GM06990 (cell line): ENCODE measurements at regions not wholly inside any gene's neighbourhood (a gene's known extent, or its start where the extent isn't known, plus 50 kb on each side); places are given as distances from the start of the nearest gene placed in this dataset.

Source experiments
- DNase-seq: peaks from one replicate; pipeline ENCODE4 v3.0.0-alpha.2; 2011; ENCODE audit not compliant: insufficient read length; ENCODE audit errors: extremely low read depth
- H3K27me3 ChIP-seq: replicated peaks from 2 replicates; pipeline ENCODE4 v1.6.0; 2011; ENCODE audit warnings: low read length; ENCODE audit not compliant: control insufficient read depth, insufficient read depth
- H3K36me3 ChIP-seq: 2 replicates; pipeline ENCODE4 v1.5.1; 2011; ENCODE audit warnings: low read length; ENCODE audit not compliant: control insufficient read depth, insufficient read depth
- H3K4me3 ChIP-seq: replicated peaks from 2 replicates; pipeline ENCODE4 v1.5.1; 2011; ENCODE audit warnings: low read depth, mild to moderate bottlenecking, control low read depth, low read length
- CTCF ChIP-seq: IDR thresholded peaks from 2 replicates; pipeline ENCODE4 v1.5.1; 2011; ENCODE audit warnings: low read length, control low read depth, mild to moderate bottlenecking, inconsistent platforms; ENCODE audit not compliant: insufficient read depth, poor library complexity, severe bottlenecking

DNA sequence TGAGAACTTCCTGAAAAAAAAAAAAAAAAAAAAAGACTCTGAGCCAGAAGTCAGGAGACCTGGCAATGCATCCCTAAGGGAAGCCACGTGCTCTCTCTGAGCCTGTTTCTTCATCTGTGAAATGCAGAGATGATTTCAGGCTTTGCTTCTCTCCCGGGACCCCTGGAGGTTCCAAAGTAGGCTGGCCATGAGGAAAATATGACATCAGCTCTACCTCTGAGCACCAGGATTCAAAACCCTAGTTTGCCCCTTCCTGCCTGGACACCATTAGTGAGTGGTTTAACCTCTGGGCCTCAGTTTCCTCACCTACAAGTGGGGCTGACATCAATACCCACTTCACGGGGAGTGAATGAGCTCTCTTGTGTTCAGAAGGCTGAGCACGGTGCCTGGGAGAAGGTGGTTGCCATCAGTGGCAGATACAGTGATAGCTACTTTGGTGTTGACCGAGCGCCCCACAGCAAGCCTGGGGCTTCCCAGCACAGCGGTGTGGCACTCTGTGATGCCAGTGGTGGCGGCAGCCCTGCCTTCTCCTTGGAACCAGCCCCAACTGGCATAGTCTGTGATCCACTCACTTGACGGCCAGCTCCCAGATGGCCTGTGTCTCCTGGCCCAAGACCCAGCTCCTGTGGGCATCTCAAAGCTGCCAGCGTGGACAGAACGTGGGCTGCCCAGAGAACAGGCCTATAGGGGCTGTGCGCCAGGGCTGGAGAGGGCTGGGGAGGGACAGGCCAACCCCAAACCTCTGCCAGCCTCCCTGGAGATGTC lies 153.1 kb upstream of the UNC5B start:
- H3K27me3 ChIP-seq, result no peaks in the 10 kb centered on the region; the same call in 1 of the 2 replicates
- no peak overlapping the region for H3K4me3 ChIP-seq
- no peaks in the 10 kb centered on the region for H3K36me3 ChIP-seq
- no peak for TF ChIP-seq CTCF
- DNase-seq, result no peak

DNA sequence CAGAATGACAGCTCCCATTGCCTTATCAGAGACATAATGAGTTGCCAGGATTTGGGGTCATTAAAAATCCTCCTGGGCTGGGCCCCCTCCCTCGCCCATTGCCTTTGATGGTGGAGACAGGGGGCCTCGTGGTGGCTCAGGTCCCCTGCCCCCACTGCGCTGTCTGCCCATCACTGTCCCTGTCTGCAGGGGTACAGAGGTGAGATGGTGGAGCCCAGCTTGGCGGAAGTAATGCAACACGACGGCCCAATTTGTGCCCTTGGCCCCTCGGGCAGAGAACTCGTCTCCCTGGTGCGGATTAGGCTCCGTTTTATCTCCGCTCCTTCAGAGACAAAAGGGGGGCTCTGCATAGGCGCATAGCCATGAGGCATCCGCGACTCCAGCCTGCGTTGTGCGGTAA lies 152.4 kb upstream of the UNC5B start:
- no peak for DNase-seq
- TF ChIP-seq CTCF, result no peak
- Histone ChIP-seq H3K36me3 (no peaks in the 10 kb centered on the region), H3K4me3 (no peak overlapping the region), H3K27me3 (no peaks in the 10 kb centered on the region; the same call in 1 of the 2 replicates)

- Histone ChIP-seq H3K36me3 (no peaks in the 10 kb centered on the region), H3K4me3 (no peak overlapping the region), H3K27me3 (no peaks in the 10 kb centered on the region; the same call in 1 of the 2 replicates)
- no peak for DNase-seq
- TF ChIP-seq CTCF, result no peak
Measured at GRCh38 chr10:71060476-71061426, 151.6 kb upstream of the UNC5B start.

- Histone ChIP-seq H3K27me3 (no peaks in the 10 kb centered on the region; the same call in 1 of the 2 replicates), H3K36me3 (no peaks in the 10 kb centered on the region), H3K4me3 (no peak overlapping the region)
- DNase-seq, result no peak
- TF ChIP-seq CTCF, result no peak
Measured at GRCh38 chr10:71061472-71061871, 150.9 kb upstream of the UNC5B start.

- no peak for TF ChIP-seq CTCF
- Histone ChIP-seq H3K36me3 (no peaks in the 10 kb centered on the region), H3K27me3 (no peaks in the 10 kb centered on the region; the same call in 1 of the 2 replicates), H3K4me3 (no peak overlapping the region)
- DNase-seq, result no peak
Measured at GRCh38 chr10:71062156-71062555, 150.2 kb upstream of the UNC5B start.
